GM23338 (cell line): ENCODE measurements at regions not wholly inside any gene's neighbourhood (a gene's known extent, or its start where the extent isn't known, plus 50 kb on each side); places are given as distances from the start of the nearest gene placed in this dataset.

ENCODE experiments used
- CREB1 ChIP-seq: fragments of 250-450 bp; sonication (Bioruptor Pico); IDR thresholded peaks from 2 replicates; pipeline ENCODE4 v1.5.0; 2020; ENCODE audit warnings: low read depth, mild to moderate bottlenecking, moderate library complexity
- EZH2 ChIP-seq: fragments of 200-600 bp; sonication (generic); IDR thresholded peaks from one replicate; pipeline ENCODE4 v1.8.0; 2017; ENCODE audit warnings: antibody characterized with exemption, mild to moderate bottlenecking, low read depth; ENCODE audit not compliant: unreplicated experiment
- EZH2phosphoT487 ChIP-seq: fragments of 200-600 bp; sonication (generic); IDR thresholded peaks from one replicate; pipeline ENCODE4 v1.8.1; 2018; ENCODE audit warnings: antibody characterized with exemption; ENCODE audit not compliant: unreplicated experiment
- POLR2AphosphoS5 ChIP-seq: IDR thresholded peaks from 2 replicates; pipeline ENCODE4 v1.6.1; 2016; ENCODE audit warnings: antibody characterized with exemption, low read depth
- STAT1 ChIP-seq: IDR thresholded peaks from one replicate; pipeline ENCODE4 v1.6.1; 2016; ENCODE audit warnings: antibody characterized with exemption; ENCODE audit not compliant: unreplicated experiment
- TF ChIP-seq, protein P1 (sequence below), 2 experiments: fragments of 200-600 bp in 1 of 2; sonication (generic) in 1 of 2; conservative IDR thresholded peaks; 2 replicates each; pipeline versions ENCODE4 v1.5.1 to v1.6.1; 2016 to 2017; ENCODE audit warnings: antibody characterized with exemption in 2 of 2, low read depth in 2 of 2, mild to moderate bottlenecking in 2 of 2, moderate library complexity in 1 of 2
- TF ChIP-seq, protein P2 (sequence below): IDR thresholded peaks from 2 replicates; pipeline ENCODE4 v1.6.1; 2016; ENCODE audit warnings: antibody characterized with exemption

DNA sequence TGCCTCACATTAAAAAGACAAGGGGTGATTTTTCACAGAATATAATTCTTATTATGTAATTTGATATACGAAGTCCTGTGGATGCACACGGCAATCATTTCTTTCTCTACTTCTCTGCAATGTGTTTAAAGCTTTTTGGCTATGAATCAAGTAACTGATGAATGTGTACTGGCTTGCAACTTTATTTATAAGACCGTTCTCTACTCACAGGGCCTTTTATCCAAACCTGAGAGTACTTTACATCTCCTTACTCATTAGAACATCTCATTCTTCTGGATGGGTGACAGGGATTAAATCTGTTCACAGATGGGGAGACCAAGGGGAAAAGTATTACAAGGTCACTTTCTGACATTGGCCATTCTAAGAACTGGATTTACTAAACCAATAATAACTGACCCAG, 215.8 kb upstream of the DIO2 start:
- TF ChIP-seq, protein P1, sequence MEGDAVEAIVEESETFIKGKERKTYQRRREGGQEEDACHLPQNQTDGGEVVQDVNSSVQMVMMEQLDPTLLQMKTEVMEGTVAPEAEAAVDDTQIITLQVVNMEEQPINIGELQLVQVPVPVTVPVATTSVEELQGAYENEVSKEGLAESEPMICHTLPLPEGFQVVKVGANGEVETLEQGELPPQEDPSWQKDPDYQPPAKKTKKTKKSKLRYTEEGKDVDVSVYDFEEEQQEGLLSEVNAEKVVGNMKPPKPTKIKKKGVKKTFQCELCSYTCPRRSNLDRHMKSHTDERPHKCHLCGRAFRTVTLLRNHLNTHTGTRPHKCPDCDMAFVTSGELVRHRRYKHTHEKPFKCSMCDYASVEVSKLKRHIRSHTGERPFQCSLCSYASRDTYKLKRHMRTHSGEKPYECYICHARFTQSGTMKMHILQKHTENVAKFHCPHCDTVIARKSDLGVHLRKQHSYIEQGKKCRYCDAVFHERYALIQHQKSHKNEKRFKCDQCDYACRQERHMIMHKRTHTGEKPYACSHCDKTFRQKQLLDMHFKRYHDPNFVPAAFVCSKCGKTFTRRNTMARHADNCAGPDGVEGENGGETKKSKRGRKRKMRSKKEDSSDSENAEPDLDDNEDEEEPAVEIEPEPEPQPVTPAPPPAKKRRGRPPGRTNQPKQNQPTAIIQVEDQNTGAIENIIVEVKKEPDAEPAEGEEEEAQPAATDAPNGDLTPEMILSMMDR (conservative IDR thresholded peaks at IDR 0.05; ENCODE audit: low read depth in 2 of 2), result no peak
- TF ChIP-seq EZH2 (no peak), EZH2phosphoT487 (no peak), CREB1 (no peak), POLR2AphosphoS5 (no peak), STAT1 (no peak)
- TF ChIP-seq, protein P2, sequence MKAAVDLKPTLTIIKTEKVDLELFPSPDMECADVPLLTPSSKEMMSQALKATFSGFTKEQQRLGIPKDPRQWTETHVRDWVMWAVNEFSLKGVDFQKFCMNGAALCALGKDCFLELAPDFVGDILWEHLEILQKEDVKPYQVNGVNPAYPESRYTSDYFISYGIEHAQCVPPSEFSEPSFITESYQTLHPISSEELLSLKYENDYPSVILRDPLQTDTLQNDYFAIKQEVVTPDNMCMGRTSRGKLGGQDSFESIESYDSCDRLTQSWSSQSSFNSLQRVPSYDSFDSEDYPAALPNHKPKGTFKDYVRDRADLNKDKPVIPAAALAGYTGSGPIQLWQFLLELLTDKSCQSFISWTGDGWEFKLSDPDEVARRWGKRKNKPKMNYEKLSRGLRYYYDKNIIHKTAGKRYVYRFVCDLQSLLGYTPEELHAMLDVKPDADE, result no peak
